ENCODE measurements at regions not wholly inside any gene's neighbourhood (a gene's known extent, or its start where the extent isn't known, plus 50 kb on each side); places are given as distances from the start of the nearest gene placed in this dataset.

- no peak for ATAC-seq
- no peak for TF ChIP-seq RARB (CRISPR knock-in tag; IDR thresholded peaks at IDR 0.05)
- no peak for TF ChIP-seq ZNF70 (CRISPR knock-in tag; IDR thresholded peaks at IDR 0.05)
- no peak for TF ChIP-seq PPARA (CRISPR knock-in tag; IDR thresholded peaks at IDR 0.05; ENCODE audit: borderline replicate concordance)
- TF ChIP-seq BACH2 (CRISPR knock-in tag; IDR thresholded peaks at IDR 0.05; ENCODE audit: borderline replicate concordance): no peak
- TF ChIP-seq SNAI2 (CRISPR knock-in tag; IDR thresholded peaks at IDR 0.05): no peak
- no peak for TF ChIP-seq TCF4 (CRISPR knock-in tag; IDR thresholded peaks at IDR 0.05; ENCODE audit: borderline replicate concordance)
- TF ChIP-seq ZNF8 (CRISPR knock-in tag; IDR thresholded peaks at IDR 0.05): no peak
- TF ChIP-seq TOX (CRISPR knock-in tag; IDR thresholded peaks at IDR 0.05; ENCODE audit: borderline replicate concordance): no peak
- TF ChIP-seq CSDC2 (CRISPR knock-in tag; IDR thresholded peaks at IDR 0.05): no peak
- TF ChIP-seq ZC3H10 (CRISPR knock-in tag; IDR thresholded peaks at IDR 0.05): no peak
- no peak for TF ChIP-seq PATZ1 (CRISPR knock-in tag; IDR thresholded peaks at IDR 0.05; ENCODE audit: borderline replicate concordance)
- TF ChIP-seq ISL1 (CRISPR knock-in tag; IDR thresholded peaks at IDR 0.05): no peak
- TF ChIP-seq ZFP30 (CRISPR knock-in tag; IDR thresholded peaks at IDR 0.05): no peak
- TF ChIP-seq ARNTL (CRISPR knock-in tag; IDR thresholded peaks at IDR 0.05; ENCODE audit: borderline replicate concordance, low read depth): no peak
- TF ChIP-seq GLIS3 (CRISPR knock-in tag; IDR thresholded peaks at IDR 0.05): no peak
- TF ChIP-seq CREB5 (CRISPR knock-in tag; IDR thresholded peaks at IDR 0.05; ENCODE audit: low read depth): no peak
Measured at GRCh38 chr13:97715763-97716162, 237.7 kb upstream of the IPO5 start.

GRCh38 chr13:97716746-97717145 lies 236.7 kb upstream of the IPO5 start:
- no peak for TF ChIP-seq ZNF8 (CRISPR knock-in tag; IDR thresholded peaks at IDR 0.05)
- no peak for TF ChIP-seq OSR1 (CRISPR knock-in tag; IDR thresholded peaks at IDR 0.05)
- no peak for TF ChIP-seq ZC3H10 (CRISPR knock-in tag; IDR thresholded peaks at IDR 0.05)
- no peak for TF ChIP-seq ARNTL (CRISPR knock-in tag; IDR thresholded peaks at IDR 0.05; ENCODE audit: borderline replicate concordance, low read depth)
- no peak for TF ChIP-seq PPARA (CRISPR knock-in tag; IDR thresholded peaks at IDR 0.05; ENCODE audit: borderline replicate concordance)
- TF ChIP-seq CSDC2 (CRISPR knock-in tag; IDR thresholded peaks at IDR 0.05): no peak
- no peak for TF ChIP-seq POU6F1 (CRISPR knock-in tag; IDR thresholded peaks at IDR 0.05; ENCODE audit: borderline replicate concordance, low read depth)
- TF ChIP-seq BACH2 (CRISPR knock-in tag; IDR thresholded peaks at IDR 0.05; ENCODE audit: borderline replicate concordance): no peak
- no peak for TF ChIP-seq CSRNP3 (CRISPR knock-in tag; IDR thresholded peaks at IDR 0.05)
- TF ChIP-seq TCF4 (CRISPR knock-in tag; IDR thresholded peaks at IDR 0.05; ENCODE audit: borderline replicate concordance): no peak
- no peak for TF ChIP-seq ZNF565 (CRISPR knock-in tag; conservative IDR thresholded peaks at IDR 0.05; ENCODE audit: low read depth)
- no peak for TF ChIP-seq ZFP30 (CRISPR knock-in tag; IDR thresholded peaks at IDR 0.05)
- no peak for TF ChIP-seq ZNF70 (CRISPR knock-in tag; IDR thresholded peaks at IDR 0.05)
- TF ChIP-seq TSHZ2 (CRISPR knock-in tag; IDR thresholded peaks at IDR 0.05): no peak
- TF ChIP-seq GLIS3 (CRISPR knock-in tag; IDR thresholded peaks at IDR 0.05): no peak
- no peak for TF ChIP-seq SNAI2 (CRISPR knock-in tag; IDR thresholded peaks at IDR 0.05)
- TF ChIP-seq ESRRG (CRISPR knock-in tag; IDR thresholded peaks at IDR 0.05): no peak
- TF ChIP-seq CREB5 (CRISPR knock-in tag; IDR thresholded peaks at IDR 0.05; ENCODE audit: low read depth): no peak
- TF ChIP-seq ZFP3 (CRISPR knock-in tag; IDR thresholded peaks at IDR 0.05): no peak
- TF ChIP-seq TOX (CRISPR knock-in tag; IDR thresholded peaks at IDR 0.05; ENCODE audit: borderline replicate concordance): no peak
- no peak for ATAC-seq

Measured in SK-N-SH treated with all-trans-retinoic acid at 6 μM for 48 hours (cell line).